IMR-90 (cell line): ENCODE measurements at regions not wholly inside any gene's neighbourhood (a gene's known extent, or its start where the extent isn't known, plus 50 kb on each side); places are given as distances from the start of the nearest gene placed in this dataset.
"Not testable (repeated sequence)": the region's sequence is repeated elsewhere in the genome, so short reads cannot be mapped to it uniquely, and the experiment has no call there.

Source experiments
- ATAC-seq: fragments of 200-7000 bp; cut with Tn5 transposase; 2 replicates; pipeline ENCODE4 v1.9.1; 2020; ENCODE audit warnings: low read depth, mild to moderate bottlenecking, moderate library complexity
- BruUV-seq: library from RNA; stranded (reverse); fragments of 400-500 nt; replicated peaks from 2 replicates; lab custom pipeline; 2021; lab: Mats Ljungman, UMichigan
- CTCF ChIA-PET: fragments of 300-600 bp; formaldehyde crosslinking; extraction: SDS; loops from one replicate; lab custom pipeline; 2021; ENCODE audit warnings: antibody characterized with exemption; lab: Yijun Ruan, JAX
- POLR2A ChIA-PET: fragments of 300-600 bp; sonication (Branson Sonifier 250); formaldehyde crosslinking; loops from one replicate; lab custom pipeline; 2022; ENCODE audit warnings: antibody characterized with exemption; ENCODE audit not compliant: unreplicated experiment; lab: Charles Lee
- DNase-seq: peaks from one replicate; pipeline ENCODE4 v3.0.0; 2013
- H2AFZ ChIP-seq: replicated peaks from 2 replicates; pipeline ENCODE3; 2013; ENCODE audit warnings: low read length, mild to moderate bottlenecking; ENCODE audit not compliant: poor library complexity
- H2AK5ac ChIP-seq: 2 replicates; pipeline ENCODE4 v1.6.1; 2013; ENCODE audit warnings: low read depth, low read length, inconsistent platforms
- H2AK9ac ChIP-seq: replicated peaks from 2 replicates; pipeline ENCODE3; 2013; ENCODE audit warnings: mild to moderate bottlenecking, low read depth, low read length, moderate library complexity; ENCODE audit not compliant: poor library complexity
- H2BK120ac ChIP-seq: 2 replicates; pipeline ENCODE4 v1.6.1; 2013; ENCODE audit warnings: low read depth, low read length, inconsistent platforms
- H2BK15ac ChIP-seq: 3 replicates; pipeline ENCODE4 v1.6.1; 2013; ENCODE audit warnings: low read depth, low read length, inconsistent platforms
- H2BK20ac ChIP-seq: 2 replicates; pipeline ENCODE4 v1.6.1; 2013; ENCODE audit warnings: low read depth, mild to moderate bottlenecking, inconsistent platforms, low read length, moderate library complexity
- H2BK5ac ChIP-seq: 2 replicates; pipeline ENCODE4 v1.6.1; 2013; ENCODE audit warnings: mild to moderate bottlenecking, low read depth, low read length, inconsistent platforms; ENCODE audit not compliant: poor library complexity, severe bottlenecking
- H3K14ac ChIP-seq: replicated peaks from 2 replicates; pipeline ENCODE4 v1.6.1; 2013; ENCODE audit warnings: low read depth, low read length, inconsistent platforms
- H3K18ac ChIP-seq: 2 replicates; pipeline ENCODE4 v1.6.1; 2013; ENCODE audit warnings: low read depth, low read length, control low read depth
- H3K23ac ChIP-seq: 2 replicates; pipeline ENCODE4 v1.6.1; 2013; ENCODE audit warnings: low read depth, low read length, inconsistent platforms
- H3K27ac ChIP-seq: 2 replicates; pipeline ENCODE4 v1.5.1; 2013; ENCODE audit warnings: mild to moderate bottlenecking, control low read depth, low read length; ENCODE audit not compliant: insufficient read depth
- H3K27me3 ChIP-seq: 2 replicates; pipeline ENCODE4 v1.6.1; 2013; ENCODE audit warnings: low read length; ENCODE audit not compliant: control insufficient read depth, insufficient read depth
- H3K36me3 ChIP-seq: 2 replicates; pipeline ENCODE4 v1.6.1; 2013; ENCODE audit warnings: low read length, mixed read lengths; ENCODE audit not compliant: control insufficient read depth, insufficient read depth
- H3K4ac ChIP-seq: 2 replicates; pipeline ENCODE4 v1.6.1; 2013; ENCODE audit warnings: low read depth, low read length, inconsistent platforms
- H3K4me1 ChIP-seq: 2 replicates; pipeline ENCODE4 v1.6.1; 2013; ENCODE audit warnings: low read length, mixed read lengths; ENCODE audit not compliant: control insufficient read depth, insufficient read depth
- H3K4me2 ChIP-seq: 2 replicates; pipeline ENCODE4 v1.6.1; 2013; ENCODE audit warnings: low read depth, mild to moderate bottlenecking, control low read depth, low read length, moderate library complexity
- H3K4me3 ChIP-seq: 2 replicates; pipeline ENCODE4 v1.5.1; 2013; ENCODE audit warnings: low read depth, mild to moderate bottlenecking, control low read depth, low read length, moderate library complexity; ENCODE audit not compliant: insufficient read depth
- H3K56ac ChIP-seq: 2 replicates; pipeline ENCODE4 v1.6.1; 2013; ENCODE audit warnings: low read length, inconsistent platforms; ENCODE audit not compliant: insufficient read depth; ENCODE audit errors: extremely low read depth
- H3K79me1 ChIP-seq, 2 experiments: 2 replicates each; pipeline ENCODE4 v1.6.1; 2013; ENCODE audit warnings: low read length in 2 of 2, inconsistent platforms in 1 of 2, low read depth in 1 of 2
- H3K9ac ChIP-seq: 2 replicates; pipeline ENCODE4 v1.6.1; 2013; ENCODE audit warnings: low read depth, low read length, control low read depth
- H3K9me1 ChIP-seq: 2 replicates; pipeline ENCODE4 v1.6.1; 2013; ENCODE audit warnings: low read length, inconsistent platforms; ENCODE audit not compliant: insufficient read depth
- H3K9me3 ChIP-seq: 2 replicates; pipeline ENCODE4 v1.6.1; 2013; ENCODE audit warnings: low read length; ENCODE audit not compliant: control insufficient read depth, insufficient read depth
- H4K20me1 ChIP-seq: 2 replicates; pipeline ENCODE4 v1.6.1; 2013; ENCODE audit warnings: low read length, inconsistent platforms; ENCODE audit not compliant: insufficient read depth
- H4K5ac ChIP-seq: 2 replicates; pipeline ENCODE4 v1.6.1; 2013; ENCODE audit warnings: mild to moderate bottlenecking, low read depth, low read length, control low read depth
- H4K8ac ChIP-seq, 2 experiments: 2 replicates each; pipeline ENCODE4 v1.6.1; 2013; ENCODE audit warnings: low read depth in 2 of 2, low read length in 2 of 2, control low read depth in 1 of 2, inconsistent platforms in 1 of 2
- H4K91ac ChIP-seq: 2 replicates; pipeline ENCODE4 v1.6.1; 2013; ENCODE audit warnings: low read depth, low read length, inconsistent platforms; ENCODE audit not compliant: insufficient read depth
- BHLHE40 ChIP-seq: fragments of 150-350 bp; IDR thresholded peaks from 2 replicates; pipeline ENCODE4 v1.6.1; 2016; ENCODE audit warnings: mild to moderate bottlenecking, low read depth, low read length
- CHD1 ChIP-seq: IDR thresholded peaks from 2 replicates; pipeline ENCODE4 v1.6.1; 2012; ENCODE audit warnings: low read depth, low read length, improper control_type of control experiment
- CTCF ChIP-seq: conservative IDR thresholded peaks from 2 replicates; pipeline ENCODE4 v1.5.1; 2012; ENCODE audit warnings: mild to moderate bottlenecking, low read depth, low read length, improper control_type of control experiment
- FOS ChIP-seq: fragments of 150-350 bp; IDR thresholded peaks from 2 replicates; pipeline ENCODE4 v1.6.1; 2016; ENCODE audit warnings: low read depth, low read length
- MAFK ChIP-seq: IDR thresholded peaks from 2 replicates; pipeline ENCODE4 v1.6.1; 2012; ENCODE audit warnings: low read depth, low read length, improper control_type of control experiment
- MAZ ChIP-seq: IDR thresholded peaks from 2 replicates; pipeline ENCODE4 v1.6.1; 2012; ENCODE audit warnings: low read depth, mild to moderate bottlenecking, low read length, improper control_type of control experiment, moderate library complexity, borderline replicate concordance
- MXI1 ChIP-seq: IDR thresholded peaks from 2 replicates; pipeline ENCODE4 v1.6.1; 2012; ENCODE audit warnings: low read depth, mild to moderate bottlenecking, low read length, moderate library complexity, borderline replicate concordance
- NFE2L2 ChIP-seq: fragments of 150-350 bp; IDR thresholded peaks from 2 replicates; pipeline ENCODE4 v1.6.1; 2016; ENCODE audit warnings: low read depth, mild to moderate bottlenecking, low read length
- POLR2A ChIP-seq: IDR thresholded peaks from 2 replicates; pipeline ENCODE4 v1.6.1; 2012; ENCODE audit warnings: mild to moderate bottlenecking, low read depth, low read length
- SMC3 ChIP-seq: fragments of 150-350 bp; IDR thresholded peaks from 2 replicates; pipeline ENCODE4 v1.6.1; 2016; ENCODE audit warnings: low read depth, mild to moderate bottlenecking, antibody characterized with exemption, low read length, moderate library complexity
- WGBS, 2 experiments: methylation state at CpG; one replicate each; pipeline versions ENCODE4 v1.1.5 to v1.1.7; 2013; ENCODE audit warnings: missing lambda C conversion rate in 2 of 2; ENCODE audit not compliant: insufficient read length in 1 of 2; ENCODE audit errors: extremely low coverage in 2 of 2; 5-methylcytosine and 5-hydroxymethylcytosine counted together
- dilution Hi-C: fragments of 300-500 bp; cut with HindIII; formaldehyde crosslinking; loops from one replicate; pipeline ENCODE4 v1.14.3; 2018; ENCODE audit warnings: low sequenced_read_pairs; ENCODE audit not compliant: unreplicated experiment
- in situ Hi-C: fragments of 300-500 bp; cut with MboI; formaldehyde crosslinking; loops from 3 replicates; pipeline ENCODE4 v1.14.3; 2019; ENCODE audit warnings: low sequenced_read_pairs, inconsistent platforms, mixed read lengths
- intact Hi-C: fragments of 100-400 bp; cut with micrococcal nuclease; formaldehyde crosslinking; loops from 2 replicates; pipeline ENCODE4 v1.10.0; 2022

DNA sequence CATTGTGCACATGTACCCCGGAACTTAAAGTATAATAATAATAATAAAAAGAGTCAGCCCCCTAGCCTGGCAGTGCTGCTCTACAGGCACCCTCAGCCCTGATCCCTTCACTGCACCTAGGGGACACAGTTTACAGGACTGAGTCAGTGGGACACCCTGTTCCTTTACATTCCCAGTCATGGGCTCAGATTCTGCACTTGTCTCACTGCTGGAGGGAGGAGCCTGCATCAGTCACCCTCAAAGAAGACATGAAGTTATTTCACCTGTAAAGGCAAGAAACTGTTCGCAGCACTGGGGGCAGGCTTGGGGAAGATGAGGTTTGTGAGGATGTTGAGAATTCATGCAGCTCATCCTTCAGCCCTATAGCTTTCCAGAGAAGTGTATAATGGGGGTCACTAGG lies 50.7 kb upstream of the VPREB1 start:
- BruUV-seq: no TSS peak
- H3K4ac ChIP-seq: no peak overlapping the region
- no peak overlapping the region for H2BK20ac ChIP-seq
- H3K18ac ChIP-seq: no peak overlapping the region
- TF ChIP-seq CTCF (no peak), FOS (no peak), MAZ (no peak), POLR2A (no peak), MXI1 (no peak), MAFK (no peak), NFE2L2 (no peak), BHLHE40 (no peak), CHD1 (no peak), SMC3 (no peak)
- intact Hi-C loops (no loop called here), in situ Hi-C loops (no loop called here), dilution Hi-C loops (no loop called here)
- no peaks in the 10 kb centered on the region for H3K9me3 ChIP-seq
- no peaks in the 10 kb centered on the region for H4K20me1 ChIP-seq
- no CpG with 5 or more reads among the region's 2 CpGs for WGBS, 2 experiments
- H2AK5ac ChIP-seq: no peak overlapping the region
- no peak overlapping the region for H2AK9ac ChIP-seq
- peaks cover 22% of the 10 kb centered on the region for H3K27me3 ChIP-seq
- H3K9me1 ChIP-seq: no peaks in the 10 kb centered on the region
- no peak overlapping the region for H4K5ac ChIP-seq
- H2BK15ac ChIP-seq: no peak overlapping the region
- DNase-seq (no peak), ATAC-seq (no peak)
- H3K27ac ChIP-seq: no peak overlapping the region
- H3K79me1 ChIP-seq: no peaks in the 10 kb centered on the region
- no peak overlapping the region for H2BK120ac ChIP-seq
- H4K8ac ChIP-seq: no peak overlapping the region
- ChIA-PET CTCF (no interaction called here), POLR2A (no interaction called here)
- no peak overlapping the region for H4K91ac ChIP-seq
- no peak overlapping the region for H3K23ac ChIP-seq
- H3K9ac ChIP-seq: no peak overlapping the region
- no peaks in the 10 kb centered on the region for H3K4me1 ChIP-seq
- H3K4me3 ChIP-seq: no peak overlapping the region
- H3K4me2 ChIP-seq: no peak overlapping the region
- no peak overlapping the region for H2BK5ac ChIP-seq
- no peak overlapping the region for H3K14ac ChIP-seq
- H3K56ac ChIP-seq: no peak overlapping the region
- H3K36me3 ChIP-seq: no peaks in the 10 kb centered on the region
- H2AFZ ChIP-seq: no peak overlapping the region

GRCh38 chr22:22193462-22193861 lies 51.1 kb upstream of the VPREB1 start:
- POLR2A ChIA-PET, H3K27ac ChIP-seq, H3K56ac ChIP-seq, DNase-seq, H3K36me3 ChIP-seq, H3K9ac ChIP-seq, H4K5ac ChIP-seq, H2AFZ ChIP-seq, dilution Hi-C loops, in situ Hi-C loops, H3K23ac ChIP-seq, H4K20me1 ChIP-seq, H2BK15ac ChIP-seq, CTCF ChIA-PET, ATAC-seq, H3K4me3 ChIP-seq, H3K18ac ChIP-seq, H4K8ac ChIP-seq, H3K4me1 ChIP-seq, H2BK120ac ChIP-seq, BruUV-seq, H3K4me2 ChIP-seq, H3K9me3 ChIP-seq, H2AK5ac ChIP-seq, H3K9me1 ChIP-seq, H3K14ac ChIP-seq, intact Hi-C loops, H2BK5ac ChIP-seq, H2AK9ac ChIP-seq, H3K79me1 ChIP-seq, H3K4ac ChIP-seq, H2BK20ac ChIP-seq, H4K91ac ChIP-seq: not testable (repeated sequence)
- WGBS, 2 experiments: no CpG with 5 or more reads among the region's 4 CpGs
- H3K27me3 ChIP-seq: peaks cover 18% of the 10 kb centered on the region
